GM18907 (cell line): ENCODE measurements at regions not wholly inside any gene's neighbourhood (a gene's known extent, or its start where the extent isn't known, plus 50 kb on each side); places are given as distances from the start of the nearest gene placed in this dataset.

Source experiments
- ATAC-seq: cut with Tn5 transposase; IDR thresholded peaks from one replicate; pipeline ENCODE4 v1.9.1; 2021; ENCODE audit warnings: mild to moderate bottlenecking, moderate library complexity; ENCODE audit not compliant: unreplicated experiment

GRCh38 chr10:52642208-52642607 is 130.4 kb downstream of the MBL2 start:
- ATAC-seq: no peak

DNA sequence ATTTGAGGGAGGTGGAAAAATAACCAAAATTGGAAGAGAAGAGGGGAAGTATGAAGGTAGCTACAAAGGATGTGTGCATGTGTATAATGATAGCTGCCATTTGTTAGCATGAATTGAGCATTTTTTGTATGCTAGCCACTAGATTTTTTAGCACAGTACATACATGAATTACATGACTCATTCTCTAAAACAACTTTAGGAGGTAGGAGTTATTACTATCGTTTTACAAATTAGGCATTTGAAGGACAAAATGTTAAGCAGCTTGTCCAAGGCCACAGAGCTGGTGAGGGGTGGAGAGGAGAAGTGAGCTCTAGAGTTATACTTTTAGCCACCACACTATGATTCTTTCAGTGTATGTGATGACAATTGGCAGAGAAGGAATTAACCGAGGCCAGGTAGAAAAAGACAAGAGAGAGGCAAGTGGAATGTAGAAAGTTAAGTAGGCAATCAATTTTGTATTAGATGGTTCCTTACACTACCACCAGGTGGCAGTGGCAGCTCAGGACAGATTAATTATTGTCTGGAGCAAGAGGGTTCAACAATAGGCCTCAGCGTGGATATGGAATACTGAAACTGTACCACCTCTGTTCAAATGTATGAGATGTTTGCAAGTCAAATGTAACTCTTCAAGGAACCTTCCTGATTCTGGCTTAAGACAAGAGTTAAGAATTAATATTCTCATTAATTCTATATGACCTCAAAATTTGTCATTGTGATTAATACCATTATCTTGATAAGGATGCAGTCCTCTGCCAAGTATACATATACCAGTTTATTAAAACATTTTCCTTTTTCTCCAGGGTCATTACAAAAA is 128.0 kb downstream of the MBL2 start:
- peak; percentile 83 for ATAC-seq

GRCh38 chr10:52645187-52645758 is 127.3 kb downstream of the MBL2 start:
- no peak for ATAC-seq

DNA sequence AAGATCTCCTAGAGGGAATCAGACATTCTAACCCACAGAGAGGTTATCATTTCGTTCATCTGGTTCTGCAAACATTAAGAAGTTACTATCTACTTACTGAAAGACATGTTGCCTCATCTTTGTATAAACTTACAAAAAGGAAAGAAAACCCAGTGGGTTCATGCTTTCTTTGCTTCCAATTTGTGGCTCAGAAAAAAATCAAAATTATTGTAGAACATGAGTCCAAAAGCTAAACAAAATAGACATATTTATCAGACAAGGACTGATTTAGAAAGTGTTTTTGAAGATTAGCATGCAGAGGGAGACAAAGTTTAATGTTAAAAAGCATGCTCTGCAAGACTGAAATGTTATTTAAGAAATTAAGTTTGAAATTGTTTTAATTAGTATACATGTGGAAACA is 123.1 kb downstream of the MBL2 start:
- ATAC-seq: no peak

GRCh38 chr10:52650873-52651272 is 121.7 kb downstream of the MBL2 start:
- no peak for ATAC-seq

- ATAC-seq: no peak
Observed at GRCh38 chr10:52651293-52651692, 121.3 kb downstream of the MBL2 start.

GRCh38 chr10:52652431-52653262 is 119.9 kb downstream of the MBL2 start:
- no peak for ATAC-seq

DNA sequence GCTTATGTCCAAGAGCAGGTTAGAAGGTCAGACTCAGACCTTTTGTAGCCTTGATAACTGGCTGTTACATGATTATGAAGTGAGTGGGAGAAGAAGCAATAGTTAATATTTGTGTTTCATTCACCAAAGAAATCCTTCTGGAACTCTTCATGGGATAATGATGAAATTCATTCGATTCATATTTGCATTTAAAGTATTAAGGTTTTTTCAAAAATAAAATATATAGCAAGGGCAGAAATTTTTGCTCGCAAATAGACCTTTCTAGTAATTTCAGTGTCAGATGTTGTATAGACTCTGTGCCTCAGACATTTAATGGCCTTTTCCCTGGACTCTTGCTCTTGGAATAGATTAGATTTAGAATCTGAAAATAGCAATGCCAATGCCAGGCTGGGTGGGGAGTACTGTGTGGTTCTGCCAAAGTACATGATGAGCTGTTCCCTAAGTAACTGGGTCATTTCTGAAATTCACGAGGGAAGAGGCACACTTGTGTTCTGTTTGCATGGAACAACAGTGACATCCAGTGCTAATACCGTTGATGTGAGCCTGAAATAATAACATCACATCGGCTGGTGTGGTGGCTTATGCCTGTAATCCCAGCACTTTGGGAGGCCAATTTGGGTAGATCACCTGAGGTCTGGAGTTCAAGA is 119.2 kb downstream of the MBL2 start:
- no peak for ATAC-seq

DNA sequence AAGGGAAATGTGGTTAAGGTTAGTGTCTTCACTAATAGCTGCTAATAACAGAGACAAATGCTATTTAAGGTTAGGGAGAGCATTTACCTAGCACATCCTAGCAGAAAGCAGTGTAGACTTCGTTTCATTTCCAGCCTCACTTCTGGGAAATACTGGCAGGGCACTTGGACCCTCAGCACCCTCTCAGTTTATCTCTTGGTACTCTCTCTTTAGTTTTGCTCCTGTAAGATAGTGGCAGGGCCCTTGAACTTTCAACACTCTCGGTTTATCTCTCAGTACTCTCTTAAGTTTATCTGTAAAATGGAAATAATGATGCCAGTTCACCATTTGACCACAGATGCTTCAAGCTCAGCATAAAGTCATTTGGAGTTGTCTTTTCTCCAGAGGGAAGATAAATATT is 118.4 kb downstream of the MBL2 start:
- no peak for ATAC-seq

- no peak for ATAC-seq
Observed at GRCh38 chr10:52658112-52658511, 114.5 kb downstream of the MBL2 start.

GRCh38 chr10:52659085-52659484 is 113.5 kb downstream of the MBL2 start:
- no peak for ATAC-seq

DNA sequence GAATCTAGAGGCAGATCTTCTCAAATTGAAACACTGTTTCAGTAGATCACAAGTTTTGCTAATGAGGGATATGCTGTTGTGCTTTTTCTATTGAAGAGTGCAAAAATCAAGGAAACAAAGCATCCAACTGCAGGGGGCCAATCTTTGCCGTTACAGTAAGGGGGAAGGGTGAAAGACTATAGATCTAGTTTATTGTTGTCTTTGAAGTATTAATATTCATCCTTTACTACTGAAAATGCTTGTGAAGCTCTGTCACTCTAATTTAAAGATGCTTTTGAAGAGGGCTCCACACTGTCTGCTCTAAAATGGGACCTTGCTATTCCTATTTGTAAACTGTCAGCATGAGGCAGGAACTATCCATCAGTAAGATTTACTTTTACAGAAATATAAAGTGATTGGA is 110.3 kb downstream of the MBL2 start:
- no peak for ATAC-seq

DNA sequence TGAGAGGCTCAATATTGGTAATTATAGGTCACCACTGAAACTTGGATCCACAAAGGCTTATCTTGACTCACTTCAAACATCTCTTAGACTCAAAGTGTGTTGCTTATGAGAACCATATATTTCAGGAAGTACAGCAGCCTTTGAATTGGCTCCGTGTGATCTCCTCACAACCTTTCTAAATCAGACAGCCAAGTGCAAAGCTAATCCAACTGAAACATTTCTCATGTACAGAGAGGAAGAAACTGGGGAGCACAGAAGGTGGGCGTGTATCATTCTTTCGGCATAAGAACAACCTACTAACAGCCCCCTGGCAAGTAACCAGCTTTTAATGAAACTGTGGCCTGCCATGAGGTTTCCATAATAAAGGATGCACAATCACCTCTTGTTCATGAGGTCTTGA is 109.4 kb downstream of the MBL2 start:
- no peak for ATAC-seq

DNA sequence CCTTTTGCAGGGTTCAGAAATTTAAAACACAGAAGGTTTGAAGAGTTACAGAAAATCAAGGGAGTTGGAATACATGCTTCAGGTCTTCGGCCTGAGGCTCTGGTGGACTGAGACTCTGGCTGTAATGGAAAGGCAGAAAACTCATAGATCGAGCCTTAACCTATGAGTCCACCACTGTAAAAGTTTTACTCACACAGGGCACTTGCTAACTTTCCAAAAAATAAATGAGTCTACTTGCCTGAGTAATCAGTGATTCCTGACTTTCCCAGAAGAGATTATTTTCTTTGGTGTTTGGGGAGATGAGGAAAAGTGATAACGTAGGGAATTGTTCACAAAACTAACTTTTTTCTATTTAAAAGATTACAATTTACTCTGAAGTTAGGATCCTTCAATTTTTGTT is 108.0 kb downstream of the MBL2 start:
- ATAC-seq: no peak

- no peak for ATAC-seq
Observed at GRCh38 chr10:52665821-52666220, 106.8 kb downstream of the MBL2 start.

GRCh38 chr10:52666931-52667330 is 105.7 kb downstream of the MBL2 start:
- ATAC-seq: no peak

- ATAC-seq: no peak
Observed at GRCh38 chr10:52668024-52668423, 104.6 kb downstream of the MBL2 start.

- no peak for ATAC-seq
Observed at GRCh38 chr10:52672880-52673279, 99.7 kb downstream of the MBL2 start.

DNA sequence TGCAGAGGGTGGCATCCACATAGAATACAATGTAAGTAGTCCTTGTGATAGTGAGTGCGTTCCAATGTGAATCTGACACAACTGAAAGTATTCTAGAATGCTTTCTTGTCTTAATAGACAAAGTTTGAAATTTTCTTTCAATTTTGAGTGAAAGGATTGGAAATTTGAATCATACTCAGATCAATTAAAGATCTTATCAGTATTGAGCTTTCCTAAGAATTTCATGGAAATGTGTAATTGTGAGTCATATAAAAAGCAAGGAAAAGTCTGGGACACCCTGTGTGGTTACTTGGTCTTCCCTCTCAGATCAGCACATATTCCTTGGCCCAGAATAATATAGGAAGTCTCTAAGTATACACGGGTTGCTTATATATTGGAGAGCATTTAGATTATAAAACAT is 99.1 kb downstream of the MBL2 start:
- ATAC-seq: no peak

DNA sequence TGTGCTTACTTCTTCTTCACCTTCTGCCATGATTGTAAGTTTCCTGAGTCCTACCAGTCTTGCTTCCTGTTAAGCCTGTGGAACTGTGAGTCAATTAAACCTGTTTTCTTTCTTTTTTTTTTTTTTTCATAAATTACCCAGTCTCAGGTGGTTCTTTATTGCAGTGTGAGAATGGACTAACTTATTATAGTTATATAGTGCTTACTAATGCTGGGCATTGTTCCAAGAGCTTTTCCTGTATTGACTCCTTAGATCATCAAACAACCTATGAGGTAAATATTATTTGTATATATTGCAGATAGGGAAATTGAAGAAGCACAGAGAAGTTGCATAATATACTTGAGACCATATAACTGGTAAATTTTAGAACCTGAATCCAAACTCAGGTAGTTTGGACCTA is 98.1 kb downstream of the MBL2 start:
- no peak for ATAC-seq

- ATAC-seq: no peak
Observed at GRCh38 chr10:52677086-52677485, 95.5 kb downstream of the MBL2 start.
